Ectodermal cell (in vitro differentiated cells): ENCODE measurements at regions not wholly inside any gene's neighbourhood (a gene's known extent, or its start where the extent isn't known, plus 50 kb on each side); places are given as distances from the start of the nearest gene placed in this dataset.

Experiments
- H3K27ac ChIP-seq: 2 replicates; pipeline ENCODE4 v1.7.0; 2013; ENCODE audit warnings: mild to moderate bottlenecking, low read depth, low read length; ENCODE audit not compliant: insufficient read depth, poor library complexity, severe bottlenecking
- H3K27me3 ChIP-seq: 2 replicates; pipeline ENCODE4 v1.7.0; 2013; ENCODE audit warnings: mild to moderate bottlenecking, low read length; ENCODE audit not compliant: insufficient read depth, control insufficient read depth, poor library complexity, severe bottlenecking
- H3K36me3 ChIP-seq: one replicate; pipeline ENCODE4 v1.7.0; 2013; ENCODE audit warnings: low read length; ENCODE audit not compliant: control insufficient read depth, insufficient read depth
- H3K4me1 ChIP-seq: one replicate; pipeline ENCODE4 v1.7.0; 2013; ENCODE audit warnings: low read length; ENCODE audit not compliant: control insufficient read depth, insufficient read depth
- H3K4me3 ChIP-seq: 2 replicates; pipeline ENCODE4 v1.7.0; 2013; ENCODE audit warnings: low read depth, low read length, control low read depth; ENCODE audit not compliant: insufficient read depth
- H3K9me3 ChIP-seq: 2 replicates; pipeline ENCODE4 v1.7.0; 2013; ENCODE audit warnings: mild to moderate bottlenecking, low read length, moderate library complexity; ENCODE audit not compliant: control insufficient read depth
- WGBS, 2 experiments: methylation state at CpG; one replicate each; pipeline ENCODE4 v1.1.7; 2013; ENCODE audit warnings: missing lambda C conversion rate in 2 of 2; 5-methylcytosine and 5-hydroxymethylcytosine counted together

- Histone ChIP-seq H3K27me3 (no peaks in the 10 kb centered on the region), H3K4me1 (no peaks in the 10 kb centered on the region), H3K9me3 (no peaks in the 10 kb centered on the region), H3K4me3 (no peak overlapping the region), H3K36me3 (no peaks in the 10 kb centered on the region), H3K27ac (no peak overlapping the region)
- WGBS, 2 experiments = 76 to 78% methylated on average over 3 of the region's 3 CpGs
Measured at GRCh38 chr1:118659646-118660045, 328.5 kb downstream of the TBX15 start.

GRCh38 chr1:118650107-118650807 lies 337.9 kb downstream of the TBX15 start:
- H3K27me3 ChIP-seq = no peaks in the 10 kb centered on the region
- H3K4me3 ChIP-seq = no peak overlapping the region
- no peaks in the 10 kb centered on the region for H3K4me1 ChIP-seq
- H3K27ac ChIP-seq = no peak overlapping the region
- H3K9me3 ChIP-seq = no peaks in the 10 kb centered on the region
- WGBS, 2 experiments = 95 to 100% methylated on average over 4 of the region's 7 CpGs
- no peaks in the 10 kb centered on the region for H3K36me3 ChIP-seq

DNA sequence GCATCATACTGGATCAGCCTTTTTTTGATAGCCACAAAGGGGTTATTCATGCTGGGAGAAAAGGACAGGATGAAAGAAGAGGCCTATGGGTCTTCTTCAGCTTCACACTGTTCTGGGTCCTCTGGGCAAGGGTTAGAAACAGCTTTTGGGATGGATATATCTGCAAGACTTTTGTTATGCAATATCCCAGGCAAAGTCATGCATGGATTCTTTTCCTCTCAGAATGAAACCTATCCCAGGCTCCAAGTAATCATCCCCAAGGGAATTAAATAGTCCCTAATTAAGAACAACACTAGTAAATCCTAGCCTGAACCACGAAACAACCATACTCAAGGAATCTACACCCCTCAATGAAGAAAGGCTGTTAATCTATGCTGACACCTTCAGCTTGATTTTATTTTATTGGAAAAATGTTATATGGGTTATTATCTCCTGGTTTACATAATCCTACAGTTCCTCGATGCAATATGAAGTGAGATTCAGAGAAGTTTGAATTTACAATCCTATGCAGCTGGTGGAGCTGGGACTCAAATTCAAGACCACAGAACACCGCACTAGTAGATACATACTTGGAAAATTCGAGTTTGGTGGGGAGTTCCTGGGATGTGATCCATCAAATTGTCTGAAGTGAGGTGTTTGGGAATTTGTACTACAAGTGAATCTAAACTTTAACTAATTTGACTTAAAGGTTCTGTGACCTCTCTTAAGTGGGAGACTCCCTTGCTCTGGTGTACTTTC lies 338.6 kb downstream of the TBX15 start:
- Histone ChIP-seq H3K4me1 (no peaks in the 10 kb centered on the region), H3K4me3 (no peak overlapping the region), H3K27ac (no peak overlapping the region), H3K36me3 (no peaks in the 10 kb centered on the region), H3K27me3 (no peaks in the 10 kb centered on the region), H3K9me3 (no peaks in the 10 kb centered on the region)
- 91 to 97% methylated on average over 4 of the region's 4 CpGs for WGBS, 2 experiments

GRCh38 chr1:118636004-118636403 lies 352.1 kb downstream of the TBX15 start:
- no peaks in the 10 kb centered on the region for H3K9me3 ChIP-seq
- no peaks in the 10 kb centered on the region for H3K27me3 ChIP-seq
- H3K4me3 ChIP-seq = no peak overlapping the region
- no peaks in the 10 kb centered on the region for H3K4me1 ChIP-seq
- H3K27ac ChIP-seq = no peak overlapping the region
- no peaks in the 10 kb centered on the region for H3K36me3 ChIP-seq

GRCh38 chr1:118627435-118627834 lies 360.7 kb downstream of the TBX15 start:
- Histone ChIP-seq H3K27me3 (no peaks in the 10 kb centered on the region), H3K27ac (no peak overlapping the region), H3K9me3 (no peaks in the 10 kb centered on the region), H3K36me3 (no peaks in the 10 kb centered on the region), H3K4me3 (no peak overlapping the region), H3K4me1 (no peaks in the 10 kb centered on the region)
- WGBS, 2 experiments = 95% methylated on average over 2 of the region's 2 CpGs; no CpG with 5 or more reads in 1 of the 2 experiments

- Histone ChIP-seq H3K27ac (no peak overlapping the region), H3K27me3 (no peaks in the 10 kb centered on the region), H3K9me3 (no peaks in the 10 kb centered on the region), H3K4me3 (no peak overlapping the region), H3K4me1 (no peaks in the 10 kb centered on the region), H3K36me3 (no peaks in the 10 kb centered on the region)
- 90 to 100% methylated on average over 1 of the region's 1 CpG for WGBS, 2 experiments
Measured at GRCh38 chr1:118621839-118622238, 366.3 kb downstream of the TBX15 start.

GRCh38 chr1:118618618-118619340 lies 369.4 kb downstream of the TBX15 start:
- Histone ChIP-seq H3K36me3 (no peaks in the 10 kb centered on the region), H3K4me1 (no peaks in the 10 kb centered on the region)
- 92 to 95% methylated on average over 3 of the region's 3 CpGs for WGBS, 2 experiments

DNA sequence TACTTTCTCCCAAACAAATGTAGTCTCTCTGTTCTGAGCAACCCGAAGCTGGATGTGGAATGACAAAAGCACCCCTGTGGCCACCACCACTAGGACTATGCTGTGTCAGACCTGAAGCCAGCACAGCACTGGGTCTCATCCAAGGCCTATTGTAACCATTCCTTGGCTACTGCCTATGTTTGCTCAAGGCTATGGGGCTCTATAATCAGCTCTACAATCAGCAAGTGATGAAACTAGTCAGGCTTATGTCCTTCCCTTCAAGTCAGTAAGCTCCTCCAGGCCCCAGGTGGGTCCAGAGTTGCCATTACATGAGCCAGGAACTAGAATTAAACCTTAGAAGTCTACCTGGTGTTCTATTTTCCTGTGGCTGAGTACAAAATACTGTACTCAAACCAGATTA lies 370.2 kb downstream of the TBX15 start:
- WGBS, 2 experiments = 21 to 33% methylated on average over 1 of the region's 1 CpG
- Histone ChIP-seq H3K4me3 (no peak overlapping the region), H3K27me3 (no peaks in the 10 kb centered on the region), H3K4me1 (no peaks in the 10 kb centered on the region), H3K9me3 (no peaks in the 10 kb centered on the region), H3K36me3 (no peaks in the 10 kb centered on the region), H3K27ac (no peak overlapping the region)

More at GRCh38 chr1:118618618-118619340, 369.4 kb downstream of the TBX15 start:
- no peak overlapping the region for H3K4me3 ChIP-seq
- no peak overlapping the region for H3K27ac ChIP-seq
- no peaks in the 10 kb centered on the region for H3K9me3 ChIP-seq
- no peaks in the 10 kb centered on the region for H3K27me3 ChIP-seq

DNA sequence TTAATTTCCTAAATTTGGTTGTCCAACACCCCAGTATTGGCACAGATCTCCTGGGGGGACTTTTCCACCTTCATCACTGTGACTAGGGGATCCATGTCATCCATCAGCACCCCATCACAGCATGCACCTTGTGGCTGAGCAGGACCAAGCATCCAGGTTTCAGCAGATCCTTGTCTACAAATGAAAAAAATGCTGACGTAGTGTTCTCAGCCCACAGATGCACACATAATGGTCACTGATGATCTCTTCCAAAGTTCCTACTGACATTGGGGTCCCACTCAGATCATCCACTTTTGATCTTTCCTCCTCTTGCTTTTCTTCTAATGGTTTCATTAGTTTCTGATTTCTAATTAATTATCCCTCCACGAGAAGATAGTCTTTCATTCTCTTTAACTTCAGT lies 373.1 kb downstream of the TBX15 start:
- Histone ChIP-seq H3K27me3 (no peaks in the 10 kb centered on the region), H3K4me3 (no peak overlapping the region), H3K9me3 (no peaks in the 10 kb centered on the region), H3K36me3 (no peaks in the 10 kb centered on the region), H3K27ac (no peak overlapping the region), H3K4me1 (no peaks in the 10 kb centered on the region)
- 86 to 89% methylated on average over 1 to 2 of the region's 2 CpGs for WGBS, 2 experiments

DNA sequence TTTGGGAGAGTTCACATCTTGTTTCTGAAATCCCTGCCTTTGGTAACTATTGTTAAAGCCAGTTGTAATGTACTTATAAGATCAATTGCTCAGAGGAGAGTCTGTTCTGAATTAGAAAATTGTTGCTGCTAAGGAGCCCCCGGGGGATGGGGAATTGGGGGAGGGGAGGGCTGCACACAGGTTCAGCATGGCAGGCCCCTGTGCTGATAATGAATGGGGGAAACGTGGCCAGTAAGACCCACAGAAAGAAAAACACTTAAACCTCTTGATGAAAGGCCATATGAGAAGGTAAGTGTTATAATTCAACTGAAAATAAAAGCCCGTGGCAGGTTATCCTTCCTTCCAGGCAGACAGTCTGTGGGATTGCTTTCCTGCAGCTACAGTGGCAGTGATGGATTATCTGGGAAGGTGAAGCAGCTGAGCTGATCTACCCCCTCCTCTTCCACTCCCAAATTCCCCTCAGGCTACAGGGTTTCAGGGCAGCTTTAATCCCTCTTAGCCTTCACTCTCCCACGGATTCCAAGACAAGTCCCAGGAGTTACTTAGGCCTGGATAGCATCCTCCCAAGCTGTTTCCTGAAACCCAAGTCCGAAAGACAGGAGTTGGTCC lies 398.8 kb downstream of the TBX15 start:
- Histone ChIP-seq H3K36me3 (no peaks in the 10 kb centered on the region), H3K9me3 (no peaks in the 10 kb centered on the region), H3K27me3 (no peaks in the 10 kb centered on the region), H3K27ac (no peak overlapping the region), H3K4me1 (no peaks in the 10 kb centered on the region), H3K4me3 (no peak overlapping the region)
- WGBS, 2 experiments = 74 to 82% methylated on average over 5 of the region's 5 CpGs
